Adrenal gland (tissue), 5 donors: ENCODE measurements at regions not wholly inside any gene's neighbourhood (a gene's known extent, or its start where the extent isn't known, plus 50 kb on each side); places are given as distances from the start of the nearest gene placed in this dataset.

ENCODE experiments used
- CTCF ChIP-seq, 6 experiments: fragments of 450-650 bp in 4 of 6; fragments of 200-600 bp in 2 of 6; sonication (generic) in 1 of 6; IDR thresholded peaks; 1 replicate in 5 of 6; 2 replicates in 1 of 6; pipeline versions ENCODE4 v1.5.1 to v1.8.0; 2016 to 2021; ENCODE audit warnings: antibody characterized with exemption in 6 of 6, mild to moderate bottlenecking in 2 of 6, moderate library complexity in 1 of 6
- POLR2A ChIP-seq, 2 donors: fragments of 450-650 bp; IDR thresholded peaks; one replicate each; pipeline ENCODE4 v1.6.1; 2017; ENCODE audit warnings: antibody characterized with exemption in 2 of 2, mild to moderate bottlenecking in 2 of 2, moderate library complexity in 1 of 2
- donor health status: DM: no; HTN: no; CAD: no.

GRCh38 chr2:172281648-172282570 is 145.5 kb upstream of the ITGA6 start:
- TF ChIP-seq CTCF (IDR thresholded peaks at IDR 0.05): no peak
- no peak for TF ChIP-seq POLR2A (IDR thresholded peaks at IDR 0.05)
